ENCODE measurements at regions not wholly inside any gene's neighbourhood (a gene's known extent, or its start where the extent isn't known, plus 50 kb on each side); places are given as distances from the start of the nearest gene placed in this dataset.

DNA sequence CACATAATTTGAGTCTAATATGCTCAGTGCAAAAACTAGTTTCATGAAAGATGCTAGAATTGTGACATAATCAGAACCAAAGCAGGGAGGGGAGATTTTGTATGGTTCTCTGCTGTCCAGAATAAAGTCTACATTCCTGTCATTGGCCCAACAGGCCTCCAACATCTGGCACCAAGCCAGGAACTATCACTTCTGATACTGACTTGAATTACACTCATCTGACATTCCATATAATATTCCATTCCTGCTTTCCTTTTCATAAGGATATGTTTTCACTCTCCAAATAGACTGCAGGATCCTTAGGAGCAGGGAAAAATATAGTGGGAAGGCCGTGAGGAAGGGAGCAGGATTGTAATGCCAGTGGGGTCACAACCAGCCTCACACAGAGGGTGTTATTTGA, 84.6 kb upstream of the BTN3A2 start:
- H4K8ac ChIP-seq (ENCODE audit: low read depth, low read length), result no peak overlapping the region
- no peak overlapping the region for H4K12ac ChIP-seq (ENCODE audit: low read depth, low read length)
- H3K4me3 ChIP-seq (ENCODE audit: low read depth, low read length), result no peak overlapping the region
- H2AK5ac ChIP-seq (ENCODE audit: low read length), result no peak overlapping the region
- H3K23ac ChIP-seq (ENCODE audit: low read length), result no peak overlapping the region
- no peak overlapping the region for H3K14ac ChIP-seq (ENCODE audit: low read length)
- H3K4me1 ChIP-seq (ENCODE audit: control insufficient read depth in 1 of 2, insufficient read depth in 2 of 2, low read length in 2 of 2), result peaks cover 0 to 3% of the 10 kb centered on the region in 2 experiments
- H2BK5ac ChIP-seq (ENCODE audit: low read depth, low read length, poor library complexity), result no peak overlapping the region
- H3K9ac ChIP-seq (ENCODE audit: low read length), result no peak overlapping the region
- H3K4me2 ChIP-seq (ENCODE audit: low read length), result no peak overlapping the region
- DNase-seq, result no peak
- peaks cover 0 to 3% of the 10 kb centered on the region in 2 experiments for H3K36me3 ChIP-seq (ENCODE audit: control insufficient read depth in 1 of 2, insufficient read depth in 2 of 2, low read length in 2 of 2)
- no peak overlapping the region for H4K91ac ChIP-seq (ENCODE audit: low read depth, low read length)
- no peak overlapping the region for H2BK12ac ChIP-seq (ENCODE audit: low read length)
- peaks cover 3% of the 10 kb centered on the region for H3K79me2 ChIP-seq (ENCODE audit: control insufficient read depth, insufficient read depth, low read length, poor library complexity)
- no peak overlapping the region for H3K4ac ChIP-seq (ENCODE audit: low read depth, low read length)
- no peaks in the 10 kb centered on the region for H3K27me3 ChIP-seq (ENCODE audit: insufficient read depth, low read length)
- no peak overlapping the region for H2BK120ac ChIP-seq (ENCODE audit: insufficient read depth, low read length, poor library complexity)
- H3K79me1 ChIP-seq (ENCODE audit: low read length), result peaks cover 8% of the 10 kb centered on the region
- H3K27ac ChIP-seq (ENCODE audit: low read depth, low read length), result no peak overlapping the region
- H3K18ac ChIP-seq (ENCODE audit: low read length), result no peak overlapping the region
- WGBS (ENCODE audit: extremely low coverage, insufficient coverage, insufficient read length), result no CpG with 5 or more reads among the region's 1 CpG
- H2AFZ ChIP-seq (ENCODE audit: insufficient read depth, low read length, poor library complexity), result no peak overlapping the region
- no peaks in the 10 kb centered on the region for H3K9me3 ChIP-seq (ENCODE audit: insufficient read depth, low read depth, low read length)

DNA sequence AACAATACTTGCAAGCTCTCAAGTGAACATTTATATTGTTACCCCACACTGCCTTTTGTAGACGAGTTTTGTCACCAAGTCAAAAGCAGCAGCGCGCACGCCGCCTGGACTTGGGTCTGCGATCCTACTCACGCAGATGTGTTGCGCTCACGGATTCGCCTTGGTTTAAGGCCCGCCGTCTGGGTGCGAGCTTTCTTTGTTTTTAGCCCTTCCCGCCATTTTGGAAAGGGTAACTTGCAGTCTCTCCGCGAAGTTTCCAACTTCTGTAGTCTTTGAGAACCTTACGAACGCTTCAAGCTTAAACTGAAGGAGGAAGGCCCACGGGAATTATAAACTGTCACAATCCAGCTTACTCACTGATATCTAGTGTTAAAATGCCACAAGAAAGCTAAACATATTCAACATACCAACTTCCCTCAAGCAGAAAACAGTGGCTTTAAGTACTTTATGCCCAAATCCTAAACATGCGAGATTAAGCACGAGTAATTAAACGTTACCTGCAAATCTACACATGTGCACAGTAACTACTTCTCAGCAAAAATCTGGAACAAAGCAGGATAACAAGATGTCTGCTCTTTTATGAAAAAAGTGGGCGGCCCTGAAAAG, 80.4 kb upstream of the BTN3A2 start:
- Histone ChIP-seq H3K4ac (ENCODE audit: low read depth, low read length) (no peak overlapping the region), H3K23ac (ENCODE audit: low read length) (no peak overlapping the region), H2AK5ac (ENCODE audit: low read length) (no peak overlapping the region), H3K9ac (ENCODE audit: low read length) (peak overlapping the region; percentile 69), H2BK12ac (ENCODE audit: low read length) (no peak overlapping the region), H3K9me3 (ENCODE audit: insufficient read depth, low read depth, low read length) (no peaks in the 10 kb centered on the region), H4K91ac (ENCODE audit: low read depth, low read length) (peak overlapping the region; percentile 30), H3K79me2 (ENCODE audit: control insufficient read depth, insufficient read depth, low read length, poor library complexity) (peaks cover 5% of the 10 kb centered on the region), H3K4me2 (ENCODE audit: low read length) (peak overlapping the region; percentile 70), H3K14ac (ENCODE audit: low read length) (peak overlapping the region; percentile 15), H3K36me3 (ENCODE audit: control insufficient read depth in 1 of 2, insufficient read depth in 2 of 2, low read length in 2 of 2) (peaks cover 0 to 3% of the 10 kb centered on the region in 2 experiments), H2AFZ (ENCODE audit: insufficient read depth, low read length, poor library complexity) (no peak overlapping the region), H4K12ac (ENCODE audit: low read depth, low read length) (no peak overlapping the region), H3K4me1 (ENCODE audit: control insufficient read depth in 1 of 2, insufficient read depth in 2 of 2, low read length in 2 of 2) (peaks cover 0 to 3% of the 10 kb centered on the region in 2 experiments), H3K4me3 (ENCODE audit: low read depth, low read length) (peak overlapping the region; percentile 85), H3K27ac (ENCODE audit: low read depth, low read length) (peak overlapping the region; percentile 81), H4K8ac (ENCODE audit: low read depth, low read length) (no peak overlapping the region), H3K79me1 (ENCODE audit: low read length) (peaks cover 11% of the 10 kb centered on the region), H3K27me3 (ENCODE audit: insufficient read depth, low read length) (no peaks in the 10 kb centered on the region), H2BK120ac (ENCODE audit: insufficient read depth, low read length, poor library complexity) (peak overlapping the region; percentile 10), H3K18ac (ENCODE audit: low read length) (peak overlapping the region; percentile 34), H2BK5ac (ENCODE audit: low read depth, low read length, poor library complexity) (peak overlapping the region; percentile 7)
- WGBS (ENCODE audit: extremely low coverage, insufficient coverage, insufficient read length), result no CpG with 5 or more reads among the region's 23 CpGs
- DNase-seq, result peak; percentile 32 to 55

DNA sequence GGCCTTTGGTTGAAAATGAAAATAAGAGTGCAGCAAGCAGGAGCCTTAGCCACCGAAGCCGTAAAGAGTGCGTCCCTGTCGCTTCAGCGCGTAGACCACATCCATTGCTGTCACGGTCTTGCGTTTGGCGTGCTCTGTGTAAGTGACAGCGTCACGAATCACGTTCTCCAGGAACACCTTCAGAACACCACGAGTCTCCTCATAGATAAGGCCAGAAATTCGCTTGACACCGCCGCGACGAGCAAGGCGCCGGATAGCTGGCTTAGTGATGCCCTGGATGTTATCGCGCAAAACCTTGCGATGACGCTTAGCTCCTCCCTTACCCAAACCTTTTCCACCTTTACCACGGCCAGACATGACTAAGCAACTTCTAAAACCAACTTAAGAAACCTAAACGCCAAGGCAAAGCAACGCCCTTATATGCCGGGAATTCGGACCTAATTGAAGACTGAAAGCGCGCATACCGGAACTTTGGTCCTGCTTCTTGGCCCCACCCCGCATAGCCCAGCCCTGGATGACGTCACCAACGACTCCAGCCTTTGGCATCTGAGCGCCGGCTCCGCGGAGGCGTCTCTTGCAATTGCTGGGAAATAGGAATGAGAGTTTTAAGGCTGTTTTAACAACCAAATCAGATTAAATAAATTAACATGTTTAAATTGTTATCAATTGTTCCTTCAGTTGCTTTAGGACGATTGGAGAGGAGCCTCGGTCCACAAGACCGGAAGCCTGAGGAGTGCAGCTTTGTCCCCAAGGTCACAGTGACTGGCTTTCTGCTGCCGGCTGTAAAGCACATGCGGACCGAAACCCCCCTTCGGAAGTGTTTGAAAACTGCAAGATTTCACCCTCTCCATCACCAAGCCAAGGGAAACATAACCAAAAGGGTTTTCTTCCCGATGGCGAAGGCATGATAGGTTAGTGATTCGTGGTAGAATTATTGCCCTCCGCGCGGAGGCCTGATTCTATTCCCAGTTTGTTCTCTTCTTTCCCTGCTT, 79.6 kb upstream of the BTN3A2 start:
- Histone ChIP-seq H3K4me3 (ENCODE audit: low read depth, low read length) (peak overlapping the region; percentile 85), H2BK12ac (ENCODE audit: low read length) (no peak overlapping the region), H3K27me3 (ENCODE audit: insufficient read depth, low read length) (no peaks in the 10 kb centered on the region), H4K8ac (ENCODE audit: low read depth, low read length) (peak overlapping the region; percentile 48), H4K91ac (ENCODE audit: low read depth, low read length) (peak overlapping the region; percentile 39), H3K4ac (ENCODE audit: low read depth, low read length) (no peak overlapping the region), H3K79me1 (ENCODE audit: low read length) (peaks cover 11% of the 10 kb centered on the region), H2BK5ac (ENCODE audit: low read depth, low read length, poor library complexity) (peak overlapping the region; percentile 54), H3K9ac (ENCODE audit: low read length) (peak overlapping the region; percentile 69), H2AFZ (ENCODE audit: insufficient read depth, low read length, poor library complexity) (peak overlapping the region; percentile 14), H3K23ac (ENCODE audit: low read length) (no peak overlapping the region), H3K14ac (ENCODE audit: low read length) (peak overlapping the region; percentile 50), H2AK5ac (ENCODE audit: low read length) (no peak overlapping the region), H3K9me3 (ENCODE audit: insufficient read depth, low read depth, low read length) (no peaks in the 10 kb centered on the region), H3K4me2 (ENCODE audit: low read length) (peak overlapping the region; percentile 70), H3K4me1 (ENCODE audit: control insufficient read depth in 1 of 2, insufficient read depth in 2 of 2, low read length in 2 of 2) (peaks cover 0 to 3% of the 10 kb centered on the region in 2 experiments), H2BK120ac (ENCODE audit: insufficient read depth, low read length, poor library complexity) (peak overlapping the region; percentile 10), H4K12ac (ENCODE audit: low read depth, low read length) (peak overlapping the region; percentile 44), H3K79me2 (ENCODE audit: control insufficient read depth, insufficient read depth, low read length, poor library complexity) (peaks cover 5% of the 10 kb centered on the region), H3K36me3 (ENCODE audit: control insufficient read depth in 1 of 2, insufficient read depth in 2 of 2, low read length in 2 of 2) (peaks cover 0 to 3% of the 10 kb centered on the region in 2 experiments), H3K27ac (ENCODE audit: low read depth, low read length) (peak overlapping the region; percentile 81), H3K18ac (ENCODE audit: low read length) (peak overlapping the region; percentile 34)
- WGBS (ENCODE audit: extremely low coverage, insufficient coverage, insufficient read length), result no CpG with 5 or more reads among the region's 53 CpGs
- peak; percentile 98 to 99 for DNase-seq

DNA sequence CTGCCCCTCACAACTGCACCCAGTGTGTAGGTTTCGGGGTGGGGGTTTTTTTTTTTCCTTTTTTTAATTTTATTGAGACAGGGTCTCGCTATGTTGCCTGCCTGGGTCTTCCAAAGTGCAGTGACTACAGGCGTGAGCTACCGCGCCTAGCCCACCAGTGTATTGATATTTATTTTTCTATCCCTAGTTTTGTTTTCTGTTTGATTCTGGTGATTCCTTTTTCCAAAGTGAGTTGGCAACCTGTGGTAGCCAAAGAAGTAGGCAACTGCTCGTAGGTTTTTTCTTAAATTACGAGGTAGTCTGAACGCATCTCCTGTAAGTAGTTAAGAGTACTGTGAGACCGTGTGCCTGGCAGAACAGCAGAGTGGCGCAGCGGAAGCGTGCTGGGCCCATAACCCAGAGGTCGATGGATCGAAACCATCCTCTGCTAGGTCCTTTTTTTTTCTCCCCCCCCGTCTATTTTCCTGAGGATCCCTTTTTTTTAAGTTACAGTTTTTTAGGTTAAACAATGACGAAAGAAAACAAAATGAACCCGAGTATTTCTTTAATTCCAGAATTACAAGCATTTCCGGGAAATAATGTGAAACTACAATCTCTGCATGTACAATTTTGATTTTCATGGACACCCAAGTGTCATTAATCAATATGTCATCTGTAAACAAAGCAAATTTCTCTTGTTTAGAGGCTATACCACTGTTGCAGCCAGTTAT, 78.7 kb upstream of the BTN3A2 start:
- no peak overlapping the region for H4K91ac ChIP-seq (ENCODE audit: low read depth, low read length)
- no CpG with 5 or more reads among the region's 18 CpGs for WGBS (ENCODE audit: extremely low coverage, insufficient coverage, insufficient read length)

More for the DNA sequence above, 78.7 kb upstream of the BTN3A2 start:
- no peaks in the 10 kb centered on the region for H3K9me3 ChIP-seq (ENCODE audit: insufficient read depth, low read depth, low read length)
- no peak overlapping the region for H4K12ac ChIP-seq (ENCODE audit: low read depth, low read length)
- no peak overlapping the region for H3K14ac ChIP-seq (ENCODE audit: low read length)
- peak overlapping the region; percentile 70 for H3K4me2 ChIP-seq (ENCODE audit: low read length)
- H3K23ac ChIP-seq (ENCODE audit: low read length), result no peak overlapping the region
- H3K9ac ChIP-seq (ENCODE audit: low read length), result peak overlapping the region; percentile 70
- H2BK5ac ChIP-seq (ENCODE audit: low read depth, low read length, poor library complexity), result peak overlapping the region; percentile 54
- peak overlapping the region; percentile 60 for H3K4me3 ChIP-seq (ENCODE audit: low read depth, low read length)
- peaks cover 5% of the 10 kb centered on the region for H3K79me2 ChIP-seq (ENCODE audit: control insufficient read depth, insufficient read depth, low read length, poor library complexity)
- H3K79me1 ChIP-seq (ENCODE audit: low read length), result peaks cover 11% of the 10 kb centered on the region
- no peaks in the 10 kb centered on the region for H3K27me3 ChIP-seq (ENCODE audit: insufficient read depth, low read length)
- no peak overlapping the region for H2BK12ac ChIP-seq (ENCODE audit: low read length)
- H3K4me1 ChIP-seq (ENCODE audit: control insufficient read depth in 1 of 2, insufficient read depth in 2 of 2, low read length in 2 of 2), result peaks cover 0 to 3% of the 10 kb centered on the region in 2 experiments
- no peak overlapping the region for H2BK120ac ChIP-seq (ENCODE audit: insufficient read depth, low read length, poor library complexity)
- no peak overlapping the region for H3K4ac ChIP-seq (ENCODE audit: low read depth, low read length)
- DNase-seq, result peak; percentile 59 to 90
- H3K18ac ChIP-seq (ENCODE audit: low read length), result no peak overlapping the region
- H3K36me3 ChIP-seq (ENCODE audit: control insufficient read depth in 1 of 2, insufficient read depth in 2 of 2, low read length in 2 of 2), result no peaks in the 10 kb centered on the region
- no peak overlapping the region for H2AFZ ChIP-seq (ENCODE audit: insufficient read depth, low read length, poor library complexity)
- H2AK5ac ChIP-seq (ENCODE audit: low read length), result no peak overlapping the region
- H4K8ac ChIP-seq (ENCODE audit: low read depth, low read length), result no peak overlapping the region
- H3K27ac ChIP-seq (ENCODE audit: low read depth, low read length), result peak overlapping the region; percentile 51
